ENCODE measurements at regions not wholly inside any gene's neighbourhood (a gene's known extent, or its start where the extent isn't known, plus 50 kb on each side); places are given as distances from the start of the nearest gene placed in this dataset.
"Not testable (repeated sequence)": the region's sequence is repeated elsewhere in the genome, so short reads cannot be mapped to it uniquely, and the experiment has no call there.

DNA sequence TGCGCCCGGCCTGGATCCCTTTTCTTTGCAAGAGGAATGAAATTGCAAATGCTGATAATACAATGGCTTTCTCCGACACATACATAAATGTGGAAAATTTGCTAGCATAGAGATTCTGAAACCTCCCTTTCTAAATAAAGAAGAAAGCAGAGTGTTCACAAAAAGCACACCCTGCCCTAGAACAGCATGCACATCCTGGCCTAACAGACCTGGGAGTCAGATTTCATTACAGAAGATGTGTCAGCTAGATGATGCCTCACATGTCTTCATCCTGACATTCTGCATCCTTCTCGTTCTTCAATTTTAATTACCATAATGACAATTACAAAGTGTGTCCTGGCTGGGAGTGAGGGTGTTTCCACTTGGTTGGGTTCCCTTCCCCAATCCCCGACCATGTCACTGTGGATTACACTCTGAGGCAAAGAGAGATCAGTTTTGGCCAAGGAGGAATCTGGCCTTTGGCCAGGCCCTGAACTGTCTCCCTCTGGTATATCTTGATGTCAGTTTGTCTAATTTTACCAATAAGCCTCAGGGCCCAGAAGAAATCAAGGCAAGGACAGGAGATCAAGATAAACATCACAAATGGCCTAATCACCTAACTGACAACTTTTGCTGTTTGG, 104.9 kb upstream of the SPATA12 start:
- DNase-seq (ENCODE audit: low spot score): no peak

DNA sequence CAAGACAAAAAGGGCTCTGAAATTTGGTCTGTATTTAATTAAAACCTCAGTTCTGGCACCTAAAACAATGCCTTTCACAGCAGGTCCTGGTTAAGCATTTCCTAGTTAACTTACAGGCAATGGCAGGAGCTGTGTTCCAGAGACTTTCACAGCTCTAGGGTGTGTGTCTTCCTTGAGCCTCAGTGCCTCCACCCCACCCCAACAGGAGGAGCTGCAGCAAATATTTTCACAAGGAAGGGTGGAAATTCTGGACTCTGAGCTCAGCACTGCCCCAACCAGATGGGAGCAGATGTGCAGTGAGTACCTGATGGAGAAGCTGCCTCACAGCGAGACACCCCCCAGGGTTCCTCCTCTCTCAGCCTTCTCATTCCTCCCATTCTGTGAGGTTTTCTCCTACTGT, 106.3 kb upstream of the SPATA12 start:
- DNase-seq (ENCODE audit: low spot score): peak; percentile 11

DNA sequence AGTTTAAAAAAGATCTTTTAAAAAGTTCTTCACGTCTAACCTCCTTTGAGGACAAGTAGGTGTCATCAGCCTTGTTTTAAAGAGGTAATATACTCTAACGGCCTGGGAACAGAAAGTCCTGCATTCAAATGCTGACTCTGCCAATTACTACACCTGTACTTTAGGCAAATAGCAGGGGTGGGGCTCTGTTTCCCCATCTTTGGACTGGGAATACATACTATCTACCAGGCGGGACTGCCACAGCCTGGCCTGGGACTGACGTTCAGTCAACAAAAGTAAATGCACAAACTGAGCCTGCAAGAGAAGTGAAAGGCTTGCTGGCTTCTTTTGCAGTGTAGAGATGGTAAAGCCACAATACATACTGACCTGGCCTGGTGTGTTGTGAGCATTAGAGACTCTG, 107.6 kb upstream of the SPATA12 start:
- no peak for DNase-seq (ENCODE audit: low spot score)

DNA sequence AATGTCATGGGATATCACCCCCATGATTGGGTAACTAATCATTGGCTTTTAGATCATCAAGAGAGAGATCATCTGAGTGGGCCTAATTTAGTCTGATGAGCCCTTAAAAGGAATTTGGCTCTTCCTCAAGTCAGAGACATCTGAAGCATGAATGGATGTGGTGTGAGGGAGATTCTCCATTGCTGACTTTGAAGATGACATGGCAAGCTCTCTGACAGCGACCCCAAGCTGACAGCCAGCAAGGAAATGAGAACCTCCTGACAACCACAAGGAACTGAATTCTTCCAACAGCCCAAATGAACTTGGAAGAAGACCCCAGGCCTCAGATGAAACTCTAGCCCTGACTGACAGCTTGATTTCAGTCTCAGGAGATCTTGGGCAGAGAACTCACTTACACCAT, 108.4 kb upstream of the SPATA12 start:
- DNase-seq (ENCODE audit: low spot score): no peak

DNA sequence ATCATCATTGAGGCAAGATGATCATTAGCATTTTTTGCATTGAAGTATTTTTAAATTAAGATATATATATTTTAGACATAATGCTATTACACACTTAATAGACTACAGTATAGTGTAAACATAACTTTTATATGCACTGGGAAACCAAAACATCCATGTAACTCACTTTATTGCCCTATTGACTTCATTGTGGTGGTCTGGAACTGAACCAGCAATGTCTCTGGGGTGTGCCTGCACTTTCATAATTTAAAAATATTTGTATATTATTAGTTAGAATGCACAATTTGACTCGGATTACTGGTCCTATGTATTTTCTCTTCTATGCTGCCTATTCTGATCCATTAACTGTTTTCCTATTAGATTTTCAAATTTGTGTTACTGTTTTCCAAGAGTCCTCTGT, 109.1 kb upstream of the SPATA12 start:
- no peak for DNase-seq (ENCODE audit: low spot score)

DNA sequence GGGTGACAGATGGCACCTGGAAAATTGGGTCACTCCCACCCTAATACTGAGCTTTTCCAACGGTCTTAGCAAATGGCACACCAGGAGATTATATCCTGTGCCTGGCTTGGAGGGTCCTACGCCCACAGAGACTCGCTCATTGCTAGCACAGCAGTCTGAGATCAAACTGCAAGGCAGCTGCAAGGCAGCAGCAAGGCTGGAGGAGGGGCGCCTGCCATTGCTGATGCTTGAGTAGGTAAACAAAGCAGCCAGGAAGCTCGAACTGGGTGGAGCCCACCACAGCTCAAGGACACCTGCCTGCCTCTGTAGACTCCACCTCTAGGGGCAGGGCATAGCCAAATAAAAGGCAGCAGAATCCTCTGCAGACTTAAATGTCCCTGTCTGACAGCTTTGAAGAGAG, 115.1 kb upstream of the SPATA12 start:
- DNase-seq (ENCODE audit: low spot score): not testable (repeated sequence)

DNA sequence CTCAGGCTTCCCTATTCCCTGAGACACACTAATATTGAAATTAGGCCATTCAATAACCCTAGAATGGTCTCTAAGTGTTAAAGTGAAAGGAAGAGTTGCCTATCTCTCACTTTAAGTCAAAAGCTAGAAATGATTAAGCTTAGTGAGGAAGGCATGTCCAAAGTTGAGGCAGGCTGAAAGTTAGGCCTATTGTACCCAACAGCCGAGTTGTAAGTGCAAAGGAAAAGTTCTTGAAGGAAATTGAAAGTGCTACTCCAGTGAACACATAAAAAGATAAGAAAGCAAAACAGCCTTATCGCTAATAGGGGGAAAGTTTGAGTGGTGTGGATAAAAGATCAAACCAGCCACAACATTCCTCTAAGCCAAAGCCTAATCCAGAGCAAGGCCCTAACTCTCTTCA, 117.9 kb upstream of the SPATA12 start:
- no peak for DNase-seq (ENCODE audit: low spot score)

DNA sequence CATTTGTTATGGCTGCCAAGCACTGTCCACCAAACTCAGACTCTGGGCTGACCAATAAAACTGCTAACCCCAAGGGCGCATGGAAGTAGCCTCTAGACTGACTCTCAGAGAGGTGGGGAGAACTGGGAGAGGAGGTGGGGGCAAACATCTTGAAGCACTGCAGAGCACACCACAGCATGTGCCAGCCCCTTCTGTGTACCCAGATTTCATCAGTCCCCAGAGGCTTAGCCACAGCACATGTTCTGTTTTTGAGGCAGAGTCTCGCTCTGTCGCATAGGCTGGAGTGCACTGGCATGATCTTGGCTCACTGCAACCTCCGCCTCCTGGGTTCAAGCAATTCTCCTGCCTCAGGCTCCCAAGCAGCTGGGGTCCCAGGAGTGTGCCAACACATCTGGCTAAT, 119.5 kb upstream of the SPATA12 start:
- DNase-seq (ENCODE audit: low spot score): no peak

DNA sequence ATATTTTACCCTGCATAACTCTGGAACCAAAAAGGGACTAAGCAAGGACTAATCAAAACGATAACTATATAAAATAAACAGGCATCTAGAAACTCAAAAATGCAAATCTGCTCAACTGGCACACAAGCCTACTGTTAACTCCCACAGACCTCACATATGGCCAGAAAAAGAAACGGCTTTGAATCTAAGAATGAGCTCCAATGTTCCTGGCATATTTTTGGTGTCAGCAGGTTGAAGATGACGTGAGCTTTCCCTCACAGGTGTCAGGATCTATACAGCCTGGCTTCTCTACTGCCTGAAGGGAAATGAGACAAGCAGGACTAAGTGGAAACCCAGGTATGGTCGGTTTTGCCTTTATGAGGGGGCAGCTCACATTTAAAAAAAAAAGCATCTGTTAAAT, 120.1 kb upstream of the SPATA12 start:
- DNase-seq (ENCODE audit: low spot score): no peak

DNA sequence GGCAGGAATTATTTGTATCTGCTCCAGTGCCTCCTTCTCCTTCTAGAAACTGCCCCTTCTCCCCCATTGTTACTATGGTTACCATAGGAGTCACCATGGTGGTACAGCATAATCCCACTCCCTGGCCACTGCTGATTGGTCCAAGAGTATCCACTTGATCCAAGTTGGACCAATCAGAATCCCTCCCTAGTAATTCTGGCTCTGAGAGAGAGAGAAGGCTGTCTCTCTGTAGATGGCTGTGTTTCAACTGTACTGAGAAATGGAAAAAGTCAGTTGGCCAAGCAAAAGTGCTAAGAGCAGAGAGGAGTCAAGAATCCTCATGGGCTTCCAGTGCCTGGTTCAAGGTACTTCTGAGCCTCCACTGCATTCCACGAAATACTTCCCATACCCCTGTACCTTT, 120.6 kb upstream of the SPATA12 start:
- DNase-seq (ENCODE audit: low spot score): no peak

DNA sequence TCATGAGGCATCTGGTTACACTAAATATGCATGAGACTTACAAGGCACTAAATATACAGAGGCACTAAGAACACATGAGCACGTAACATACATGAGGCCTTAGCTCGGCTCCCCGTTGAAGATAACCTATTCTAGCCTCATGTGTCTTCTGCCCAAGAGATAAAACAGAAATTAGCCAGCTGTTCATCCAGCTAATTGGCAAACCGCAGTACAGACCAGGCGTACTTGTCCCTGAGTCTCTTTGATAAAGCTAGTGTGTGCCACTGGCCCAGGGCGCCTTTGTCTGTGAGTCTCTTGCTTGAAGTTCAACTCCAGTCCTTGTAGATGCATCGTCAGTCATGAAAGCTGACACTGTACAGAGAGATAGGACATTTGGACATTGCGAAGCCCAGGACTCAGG, 121.9 kb upstream of the SPATA12 start:
- no peak for DNase-seq (ENCODE audit: low spot score)

DNA sequence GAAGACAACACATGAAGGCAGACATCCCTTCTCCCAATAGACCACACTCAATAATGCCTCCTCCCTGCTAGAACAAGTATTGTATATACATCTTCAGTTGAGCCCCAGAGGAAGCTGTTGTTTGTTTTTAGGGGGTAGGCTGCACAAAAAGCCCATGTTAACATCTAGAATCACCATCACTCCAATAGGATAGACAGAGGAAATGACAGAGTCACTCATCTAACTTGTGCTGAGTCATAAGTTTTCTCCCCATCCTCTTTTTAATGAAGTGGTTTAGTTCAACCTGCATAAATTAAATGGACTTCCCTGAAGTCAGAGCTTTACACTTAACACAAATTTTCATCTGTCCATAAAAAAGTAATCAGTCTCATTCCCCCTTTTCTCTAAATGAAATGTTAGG, 122.9 kb upstream of the SPATA12 start:
- no peak for DNase-seq (ENCODE audit: low spot score)

DNA sequence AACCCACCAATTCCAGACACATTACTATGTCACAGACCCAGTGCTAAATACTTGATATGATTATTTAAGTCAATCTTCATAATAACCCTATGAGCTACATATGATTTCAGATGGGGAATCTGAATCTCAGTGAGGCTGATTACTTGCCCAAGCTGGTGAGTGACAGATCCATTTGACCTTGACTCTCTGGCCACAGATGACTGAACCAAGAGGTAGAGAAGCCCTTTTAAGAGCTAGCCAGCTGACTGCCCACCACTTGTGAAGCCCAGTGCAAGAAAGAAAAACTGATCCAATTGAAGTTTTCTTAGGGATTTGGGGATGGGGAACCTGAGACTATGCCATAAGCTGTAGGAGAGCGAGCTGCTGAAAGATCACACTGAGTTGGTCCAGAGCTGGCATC, 124.7 kb upstream of the SPATA12 start:
- DNase-seq (ENCODE audit: low spot score): no peak

DNA sequence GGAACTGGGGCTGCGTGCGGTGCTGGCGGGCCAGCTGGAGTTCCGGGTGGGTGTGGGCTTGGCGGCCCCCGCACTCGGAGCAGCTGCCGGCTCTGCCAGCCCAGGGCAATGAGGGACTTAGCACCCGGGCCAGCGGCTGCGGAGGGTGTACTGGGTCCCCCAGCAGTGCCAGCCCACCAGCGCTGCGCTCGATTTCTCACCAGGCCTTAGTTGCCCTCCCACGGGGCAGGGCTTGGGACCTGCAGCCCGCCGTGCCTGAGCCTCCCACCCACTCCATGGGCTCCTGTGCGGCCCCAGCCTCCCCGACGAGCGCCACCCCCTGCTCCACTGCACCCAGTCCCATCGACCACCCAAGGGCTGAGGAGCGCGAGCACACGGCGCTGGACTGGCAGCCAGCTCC, 126.0 kb upstream of the SPATA12 start:
- DNase-seq (ENCODE audit: low spot score): not testable (repeated sequence)

DNA sequence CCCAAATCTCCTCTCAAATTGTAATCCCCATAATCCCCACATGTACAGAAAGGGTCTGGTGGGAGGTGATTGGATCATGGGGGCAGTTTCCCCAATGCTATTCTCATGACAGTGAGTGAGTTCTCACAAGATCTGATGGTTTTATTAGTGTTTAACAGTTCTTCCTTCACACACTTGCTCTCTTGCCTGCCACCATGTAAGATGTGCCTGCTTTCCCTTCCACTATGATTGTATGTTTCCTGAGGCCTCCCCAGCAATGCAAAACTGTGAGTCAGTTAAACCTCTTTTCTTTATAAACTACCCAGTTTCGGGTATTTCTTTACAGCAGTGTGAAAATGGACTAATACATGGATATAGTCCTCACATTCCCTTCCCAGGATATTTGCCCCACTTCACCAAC, 126.7 kb upstream of the SPATA12 start:
- no peak for DNase-seq (ENCODE audit: low spot score)

DNA sequence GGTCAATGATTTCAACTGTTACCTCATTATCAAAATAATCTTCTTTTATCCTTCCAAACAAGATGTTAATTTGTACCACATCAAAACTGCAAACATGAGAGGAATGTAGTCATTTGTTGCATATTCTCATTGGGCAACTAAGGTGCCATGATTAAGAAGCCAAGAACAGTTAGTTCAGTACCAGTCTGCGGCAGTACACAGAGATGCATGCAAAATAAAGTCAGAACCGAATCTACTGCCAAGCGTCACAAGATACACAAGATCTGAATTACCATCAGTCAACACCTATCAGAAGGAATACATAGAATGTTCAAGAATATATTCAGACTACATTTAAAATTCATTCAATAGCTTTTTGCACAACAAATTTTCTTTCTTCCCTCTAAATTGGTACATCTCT, 127.6 kb upstream of the SPATA12 start:
- no peak for DNase-seq (ENCODE audit: low spot score)

DNA sequence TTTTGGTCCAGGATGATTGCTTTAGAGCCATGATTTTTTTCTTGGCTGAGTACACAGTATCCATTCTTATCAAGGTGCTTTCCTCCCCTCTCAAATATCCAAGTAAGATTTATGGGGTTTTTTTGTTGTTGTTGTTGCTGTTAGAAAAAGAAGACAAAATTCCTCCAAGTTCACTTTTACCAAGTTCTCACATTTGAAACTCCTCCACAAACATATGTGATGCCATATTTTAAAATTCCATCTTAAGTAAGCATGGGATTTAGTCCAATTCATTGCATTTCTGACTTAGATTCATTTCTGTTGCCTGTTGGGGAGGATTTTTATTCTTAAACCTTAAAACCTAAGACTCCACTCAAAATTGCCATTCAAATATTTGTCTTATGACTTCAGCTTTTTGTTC, 128.6 kb upstream of the SPATA12 start:
- DNase-seq (ENCODE audit: low spot score): no peak

DNA sequence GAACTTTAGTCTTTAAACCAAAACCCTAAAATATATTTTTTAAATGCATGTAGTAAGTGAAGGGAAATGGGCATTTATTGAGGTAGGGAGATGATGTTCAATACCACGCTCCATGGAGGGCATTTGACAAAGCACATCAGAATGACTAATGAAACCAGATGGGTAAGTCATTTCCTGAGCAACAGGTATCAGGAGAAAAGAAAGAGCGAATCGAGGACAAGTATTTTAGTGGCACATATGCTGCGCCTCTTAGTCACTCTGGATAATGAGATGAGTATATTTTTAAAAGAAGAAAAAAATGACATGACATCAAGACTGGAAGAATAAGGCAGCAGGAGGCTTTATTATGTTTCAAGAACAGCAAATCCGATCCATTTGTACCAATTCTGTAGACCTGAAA, 129.0 kb upstream of the ARHGEF3 start:
- no peak for DNase-seq (ENCODE audit: low spot score)

DNA sequence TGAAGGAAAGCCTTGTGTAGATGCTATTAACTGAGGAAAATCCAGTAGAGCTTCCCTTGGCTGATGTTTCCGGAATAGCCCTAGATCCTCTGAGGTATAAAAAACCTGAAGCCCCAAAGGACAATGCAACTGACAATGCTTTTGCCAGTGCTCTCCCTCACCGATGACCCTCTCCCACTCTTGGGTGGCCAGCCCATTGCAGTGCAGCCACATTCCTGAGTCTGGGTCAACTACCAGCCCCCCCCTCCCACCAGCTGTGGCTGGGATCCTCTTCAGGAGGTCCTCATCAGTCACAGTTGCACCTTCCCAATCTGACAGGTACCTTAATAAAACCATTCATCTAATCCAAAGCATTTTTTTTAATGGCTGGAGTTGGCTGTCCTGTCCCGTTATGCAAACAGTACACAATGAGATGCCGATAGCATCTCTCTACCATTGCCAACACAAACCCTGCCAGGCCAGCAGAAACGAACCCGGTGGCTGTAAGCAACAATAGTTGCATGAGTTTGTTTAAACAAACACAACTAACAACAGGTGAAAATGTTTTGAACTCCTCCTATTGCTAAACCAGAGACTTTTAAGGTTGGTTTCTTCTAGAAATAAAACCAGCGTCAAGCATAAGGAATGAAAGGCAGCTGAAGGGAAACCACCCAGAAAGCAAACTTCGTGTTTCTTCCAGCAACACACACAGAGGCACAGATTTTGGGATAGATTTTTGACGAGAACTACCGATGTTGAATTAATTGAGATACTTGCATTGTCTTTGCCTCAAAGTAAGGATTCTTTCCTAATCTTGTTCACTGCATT, 128.3 kb upstream of the ARHGEF3 start:
- no peak for DNase-seq (ENCODE audit: low spot score)

DNA sequence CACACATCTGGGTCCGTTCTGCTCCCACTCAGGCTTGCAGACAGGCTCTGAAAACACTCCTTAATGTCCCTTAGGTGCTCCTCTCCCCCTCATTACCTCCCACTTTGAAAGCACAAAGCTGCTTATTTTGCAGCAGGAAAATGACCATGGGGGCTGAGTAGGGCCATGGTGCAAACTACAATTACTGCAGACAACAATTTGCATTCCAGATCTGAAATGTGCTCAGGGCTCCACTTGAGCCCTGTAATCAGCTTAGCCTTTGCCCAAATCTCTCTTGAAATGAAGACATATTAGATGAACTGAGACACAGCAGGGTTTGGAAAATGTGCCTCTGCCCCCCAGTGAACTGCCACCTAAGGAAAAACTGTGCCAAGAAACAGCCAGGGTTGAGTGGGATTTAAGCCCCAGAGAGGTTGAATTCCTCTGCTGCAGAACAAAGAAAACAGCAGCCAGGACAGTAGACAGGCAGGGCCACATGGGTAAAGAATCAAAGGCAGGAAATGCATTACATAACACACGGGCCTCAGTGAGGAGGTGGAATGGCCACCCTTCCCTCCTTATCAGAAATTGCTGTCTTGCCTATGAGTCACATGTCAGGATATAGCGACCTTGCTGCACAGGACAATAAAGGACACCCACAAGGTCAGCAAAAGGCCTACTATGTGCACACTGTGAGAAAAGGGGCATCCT, 126.8 kb upstream of the ARHGEF3 start:
- no peak for DNase-seq (ENCODE audit: low spot score)

DNA sequence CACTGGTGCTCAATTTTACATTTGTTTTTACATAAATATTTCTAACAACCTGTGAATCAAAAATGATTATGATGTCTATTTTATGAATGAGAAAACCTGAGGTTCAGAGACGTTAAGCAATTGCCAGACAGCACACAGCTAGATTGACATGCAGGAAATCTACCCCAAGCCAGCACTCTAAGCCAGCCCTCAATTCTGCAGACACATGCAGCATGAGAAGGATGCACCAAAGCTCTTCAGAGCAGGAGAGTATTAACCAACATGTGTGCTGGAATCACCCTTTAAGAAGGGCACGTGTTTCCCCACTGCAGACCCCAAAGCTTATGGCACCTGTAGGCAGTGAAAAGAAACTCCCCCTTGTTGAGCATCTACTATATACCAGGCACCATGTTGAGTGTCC, 126.1 kb upstream of the ARHGEF3 start:
- no peak for DNase-seq (ENCODE audit: low spot score)

DNA sequence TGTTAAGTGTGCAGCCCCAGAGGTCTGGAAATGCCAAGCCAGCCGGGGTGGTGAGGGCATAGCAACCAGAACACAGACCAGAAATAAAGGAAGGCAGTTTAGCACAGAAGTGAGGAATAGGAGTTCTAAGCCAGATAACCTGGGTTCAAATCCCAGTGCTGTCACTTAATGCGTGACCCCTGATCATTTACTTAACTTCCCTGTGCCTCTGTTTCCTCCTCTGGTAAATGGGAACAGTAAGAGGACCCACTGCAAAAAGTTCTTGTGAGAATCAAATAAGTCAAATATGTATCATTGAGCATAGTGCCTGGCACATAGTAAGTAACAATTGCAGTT, 125.2 kb upstream of the ARHGEF3 start:
- DNase-seq (ENCODE audit: low spot score): no peak

DNA sequence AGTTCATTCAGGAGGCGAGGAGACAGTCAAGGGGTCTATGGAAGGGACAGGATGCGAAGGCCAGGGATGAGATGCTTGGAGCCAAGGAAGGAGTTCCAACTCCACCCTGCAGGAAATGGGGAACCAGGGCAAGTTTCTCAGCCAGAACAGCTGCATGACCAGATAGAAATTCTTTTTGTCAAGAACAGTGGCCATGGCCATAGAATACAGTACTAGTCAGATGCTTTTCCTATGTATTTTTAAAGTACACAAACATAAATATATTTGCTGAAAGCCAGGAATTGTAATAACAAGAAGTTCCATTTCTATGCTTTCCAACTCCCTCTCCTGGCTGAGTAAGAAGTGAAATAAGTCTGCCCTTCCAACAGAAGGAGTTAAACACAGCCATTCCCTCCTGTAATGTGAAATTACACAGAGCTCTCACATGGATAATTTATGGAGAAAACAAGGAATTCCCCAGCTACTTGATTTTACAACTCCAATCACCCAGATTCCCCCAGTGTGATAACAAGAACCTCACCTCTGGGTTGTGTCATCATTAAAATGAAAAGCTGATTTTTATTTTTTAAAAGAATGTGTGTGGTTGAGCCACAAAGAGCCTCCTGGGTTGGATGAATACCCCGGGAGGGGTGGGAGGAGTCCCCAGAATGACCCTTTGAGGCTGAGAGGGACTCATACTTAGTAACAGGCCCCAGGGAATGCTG, 124.6 kb upstream of the ARHGEF3 start:
- DNase-seq (ENCODE audit: low spot score): no peak
